Activated naive CD4-positive, alpha-beta T cell treated with Interleukin-2 at 50 U/mL for 16 hours (primary cell): ENCODE measurements at regions not wholly inside any gene's neighbourhood (a gene's known extent, or its start where the extent isn't known, plus 50 kb on each side); places are given as distances from the start of the nearest gene placed in this dataset.
"Not testable (repeated sequence)": the region's sequence is repeated elsewhere in the genome, so short reads cannot be mapped to it uniquely, and the experiment has no call there.

ENCODE experiments used
- DNase-seq: peaks from one replicate; pipeline ENCODE4 v3.0.0-alpha.2; 2020

DNA sequence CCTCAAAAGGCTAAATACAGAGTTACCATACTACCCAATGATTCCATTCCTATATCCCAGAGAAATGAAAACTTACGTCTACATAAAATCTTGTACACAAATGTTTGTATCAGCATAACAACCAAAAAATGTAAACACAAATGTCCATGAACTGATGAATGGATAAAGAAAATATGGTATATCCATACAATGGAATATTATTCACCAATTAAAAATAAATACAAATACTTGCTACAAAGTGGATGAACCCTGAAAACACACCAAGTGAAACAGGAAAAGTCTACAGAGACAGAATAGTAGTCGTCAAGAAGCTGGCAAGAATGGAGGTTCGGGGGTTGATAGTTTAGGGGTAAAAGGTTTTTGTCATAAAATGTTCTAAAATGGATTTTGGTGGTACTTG is 54.0 kb upstream of the ANKRD28 start:
- DNase-seq = no peak

DNA sequence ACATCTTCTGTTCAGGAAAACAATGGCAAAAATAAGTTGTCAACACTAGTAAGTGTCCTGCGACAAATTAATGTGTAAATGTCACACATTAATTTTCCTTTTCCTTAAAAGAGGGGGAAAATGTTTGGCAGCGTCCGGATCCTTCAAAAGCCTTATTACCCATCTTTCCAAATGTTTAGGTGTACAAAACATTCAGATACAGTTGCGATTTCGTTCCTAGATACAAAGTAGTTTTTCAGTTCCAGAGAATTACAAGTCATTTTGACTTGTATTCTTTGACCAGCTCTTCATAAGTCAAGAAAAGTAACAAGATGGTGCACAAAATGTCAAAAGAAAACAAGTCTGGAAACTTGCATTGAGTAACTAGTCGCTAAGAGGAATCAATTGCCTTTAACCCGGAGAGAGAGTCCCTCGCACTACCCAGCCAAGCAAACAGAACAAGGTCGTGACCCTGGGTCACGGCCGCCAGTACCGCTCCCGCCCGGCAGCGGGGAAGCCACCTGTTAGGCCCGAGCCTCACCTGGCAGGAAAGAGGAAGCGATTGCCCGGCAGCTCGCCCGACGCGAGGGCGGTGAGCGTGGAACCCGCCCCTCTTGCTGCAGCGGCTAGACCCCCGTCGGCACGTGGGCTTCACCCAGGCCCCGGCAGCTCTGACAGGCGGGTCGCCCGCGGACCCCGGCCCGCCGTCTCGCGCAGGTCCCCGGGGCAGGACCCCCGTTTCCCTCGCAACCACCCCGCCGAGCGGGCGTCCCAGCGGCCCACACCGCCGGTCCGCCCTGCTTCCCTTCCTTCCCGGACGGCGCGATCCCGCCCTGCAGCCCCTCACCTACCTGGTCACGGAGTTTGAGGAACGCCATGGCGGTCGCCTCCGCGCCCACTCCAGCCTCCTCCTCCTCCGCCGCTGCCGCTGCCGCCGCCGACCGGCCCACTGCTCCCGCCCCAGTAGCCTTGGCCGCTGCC is 61.0 kb upstream of the ANKRD28 start:
- DNase-seq = peak; percentile 63

DNA sequence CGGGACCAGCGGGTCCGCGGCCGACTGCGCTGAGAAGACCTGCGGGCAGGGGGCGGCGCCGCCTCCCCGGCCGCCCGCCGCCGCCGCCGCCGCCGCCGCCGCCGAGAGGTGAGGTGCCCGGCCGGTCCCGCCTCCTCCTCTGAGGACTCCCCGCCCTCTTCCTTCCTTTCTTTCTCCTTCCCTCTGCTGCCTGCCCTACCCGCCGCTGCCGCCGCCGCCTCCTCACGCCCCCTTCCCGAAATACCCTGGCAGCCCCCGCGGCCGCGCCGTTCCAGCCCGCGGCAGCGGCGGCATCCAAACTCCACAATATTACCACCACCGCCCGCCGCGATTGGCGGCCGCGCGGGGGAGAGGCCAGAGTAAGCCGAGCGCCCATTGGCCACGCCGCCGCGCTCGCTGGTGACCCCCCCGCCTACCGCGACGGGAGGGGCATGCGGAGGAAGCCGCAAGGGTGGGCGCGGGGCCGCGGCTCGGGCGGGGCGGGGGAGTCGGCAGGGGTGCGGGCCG is 61.8 kb upstream of the ANKRD28 start:
- DNase-seq = peak; percentile 80

DNA sequence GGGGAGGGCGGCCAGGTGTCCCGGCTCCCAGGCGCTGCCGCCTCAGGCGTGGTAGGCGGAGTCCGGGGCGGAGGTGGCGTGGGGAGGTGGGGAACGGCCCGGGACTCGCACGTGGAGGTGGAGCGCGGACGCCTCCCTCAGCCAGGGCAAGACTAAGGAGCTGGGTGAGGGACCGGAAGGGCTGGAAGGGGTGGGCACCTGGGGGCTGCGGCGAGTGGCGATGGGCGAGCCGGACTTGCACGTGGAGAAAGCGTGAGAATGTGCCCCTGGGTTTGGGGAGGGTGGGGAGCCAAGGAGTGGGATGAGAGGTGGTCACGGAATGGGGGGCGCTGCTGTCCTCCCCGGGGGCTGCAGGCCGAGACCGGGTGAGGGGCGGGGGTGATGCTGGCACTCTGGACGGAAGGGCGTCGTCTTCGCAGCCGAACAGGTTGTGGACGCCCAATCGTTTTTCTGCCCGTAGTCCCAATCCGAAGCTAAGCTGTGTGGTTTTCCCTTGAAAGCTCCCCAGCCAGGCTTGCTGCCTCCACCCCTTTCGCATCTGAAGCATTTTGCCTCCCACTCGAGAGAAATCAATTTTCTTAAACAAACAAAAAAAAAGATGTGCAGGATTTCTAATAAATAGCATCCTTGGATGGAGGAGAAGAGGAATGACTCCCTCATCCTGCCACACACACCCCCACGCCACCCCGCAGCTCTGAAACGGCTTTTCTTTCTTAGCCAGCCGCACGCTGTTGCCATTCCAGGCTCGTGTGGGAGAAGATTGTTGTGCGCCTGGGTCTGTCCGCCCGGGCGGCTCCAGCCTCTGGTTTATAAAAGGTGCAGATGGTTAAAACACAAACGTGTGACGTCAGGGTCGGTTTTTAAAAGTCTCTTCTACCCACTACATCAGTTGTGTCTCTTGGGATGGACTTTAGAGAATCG is 62.5 kb upstream of the ANKRD28 start:
- peak; percentile 12 for DNase-seq

DNA sequence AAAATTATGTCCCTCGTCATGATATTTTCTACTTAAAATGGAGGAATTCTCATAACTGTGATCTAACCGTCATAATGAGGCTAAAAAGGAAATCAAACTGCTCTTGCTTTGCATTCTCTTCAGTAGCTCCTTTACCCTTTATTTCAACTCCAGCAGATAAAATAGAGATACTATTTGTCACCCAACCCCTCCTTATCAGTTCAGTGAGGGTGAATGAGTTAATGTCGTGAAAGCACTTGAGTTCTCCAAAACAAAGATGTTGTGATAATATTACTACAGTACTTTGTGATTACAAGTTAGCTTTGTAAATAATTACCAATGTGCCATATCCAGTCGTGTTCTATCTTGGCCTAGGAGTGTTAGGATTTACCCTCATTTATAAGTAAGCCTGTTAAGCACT is 63.4 kb upstream of the ANKRD28 start:
- DNase-seq = no peak

DNA sequence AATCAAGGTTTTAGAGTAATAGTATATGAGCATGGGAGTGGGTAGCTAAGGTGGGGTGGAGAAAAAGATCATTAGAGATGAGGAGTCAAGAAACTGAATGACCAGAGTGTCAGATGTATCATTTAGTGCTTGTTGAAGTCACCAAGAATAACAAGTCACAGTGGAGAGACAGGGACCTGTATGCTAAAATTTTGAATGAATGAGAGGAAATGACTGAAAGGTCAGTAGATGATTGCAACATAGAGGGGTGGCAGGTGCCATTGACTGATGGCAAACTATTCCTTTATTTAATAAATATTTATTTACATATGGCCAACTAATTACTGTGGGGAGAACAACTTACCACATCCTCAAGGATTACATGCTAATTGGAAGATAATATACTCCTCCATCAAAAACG is 75.0 kb upstream of the ANKRD28 start:
- DNase-seq = no peak

DNA sequence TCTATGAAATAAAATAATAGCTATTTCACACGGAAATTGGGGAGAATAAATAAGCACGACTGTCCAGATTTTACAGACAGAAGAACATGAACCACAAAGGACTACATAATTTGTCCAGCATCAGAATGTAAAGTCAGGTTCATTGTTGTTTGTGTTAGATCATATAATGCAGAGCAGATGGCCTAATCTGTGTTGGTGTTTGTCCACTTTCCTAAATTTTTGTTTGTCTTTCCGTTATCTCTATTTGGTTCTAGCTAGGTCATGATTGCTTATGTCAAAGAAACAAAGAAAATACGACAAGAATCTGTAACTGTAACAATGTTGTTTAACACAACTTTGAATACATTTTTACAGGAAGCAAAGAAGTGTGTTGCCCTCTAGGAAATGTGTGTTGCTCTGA is 75.6 kb upstream of the ANKRD28 start:
- DNase-seq = no peak

DNA sequence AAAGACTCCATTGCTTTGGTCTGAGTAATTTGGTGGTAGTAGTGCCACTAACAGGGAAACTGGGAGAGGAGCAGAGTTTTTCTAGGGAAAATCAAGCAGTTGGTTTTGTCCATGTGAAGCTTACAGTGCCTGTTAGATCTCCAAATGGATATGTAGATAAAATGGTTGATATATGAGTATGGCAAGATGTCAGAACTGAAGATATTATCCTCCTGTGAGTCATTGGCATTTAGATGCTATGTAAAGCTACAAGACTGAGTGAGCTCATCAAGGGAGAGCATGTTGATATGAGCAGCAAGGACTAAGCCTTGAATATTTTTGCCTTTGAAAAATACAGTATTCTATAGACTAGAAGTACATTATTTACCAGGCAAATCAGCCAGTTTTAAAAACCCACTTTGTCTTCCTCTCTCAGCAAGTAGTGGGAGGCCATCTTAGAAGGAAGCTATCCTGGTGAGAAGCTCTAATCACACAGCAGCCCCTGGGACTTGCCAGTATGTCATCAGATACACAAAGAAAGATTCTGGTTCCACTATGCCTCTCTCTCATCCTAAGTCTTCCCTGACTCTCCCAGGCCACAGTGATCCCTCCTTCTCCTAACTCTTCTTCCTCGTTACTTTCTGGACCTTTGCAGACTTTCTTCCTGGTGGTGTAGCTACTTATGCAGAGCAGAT is 77.4 kb upstream of the ANKRD28 start:
- no peak for DNase-seq

DNA sequence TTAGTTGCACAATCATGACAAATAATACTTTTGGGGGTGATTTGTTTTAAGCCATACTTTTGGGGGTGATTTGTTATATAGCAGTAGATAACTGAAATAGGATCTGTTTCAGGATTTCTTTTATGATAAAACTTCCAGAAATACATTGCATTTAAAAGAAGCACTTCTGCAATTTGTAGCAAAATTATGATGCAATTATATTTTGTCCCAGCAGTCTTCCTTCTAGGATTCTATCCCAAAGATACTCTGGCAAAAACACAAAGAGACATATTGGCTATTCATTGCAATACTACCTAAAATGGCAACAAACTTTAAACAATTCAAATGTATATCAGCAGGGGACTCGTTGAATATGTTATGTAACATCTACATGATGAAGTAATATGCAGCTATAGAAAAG is 78.9 kb upstream of the ANKRD28 start:
- no peak for DNase-seq

DNA sequence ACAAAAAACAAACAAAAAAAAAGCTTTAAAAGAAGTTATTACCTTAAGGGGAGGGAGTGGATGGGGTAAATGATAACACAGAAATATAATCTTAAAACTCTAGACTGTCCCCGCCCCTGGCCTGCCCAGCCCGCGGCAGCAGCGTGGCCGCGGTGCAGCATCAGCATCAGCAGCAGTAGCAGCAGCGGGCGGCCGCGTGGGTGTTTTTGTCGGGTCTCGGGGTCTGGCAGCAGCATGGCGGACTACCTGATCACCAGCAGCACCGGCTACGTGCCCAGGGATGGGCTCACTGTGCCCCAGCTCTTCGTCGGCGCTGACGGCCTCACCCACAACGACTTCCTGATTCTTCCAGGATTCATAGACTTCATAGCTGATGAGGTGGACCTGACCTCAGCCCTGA is 80.0 kb upstream of the ANKRD28 start:
- no peak for DNase-seq

DNA sequence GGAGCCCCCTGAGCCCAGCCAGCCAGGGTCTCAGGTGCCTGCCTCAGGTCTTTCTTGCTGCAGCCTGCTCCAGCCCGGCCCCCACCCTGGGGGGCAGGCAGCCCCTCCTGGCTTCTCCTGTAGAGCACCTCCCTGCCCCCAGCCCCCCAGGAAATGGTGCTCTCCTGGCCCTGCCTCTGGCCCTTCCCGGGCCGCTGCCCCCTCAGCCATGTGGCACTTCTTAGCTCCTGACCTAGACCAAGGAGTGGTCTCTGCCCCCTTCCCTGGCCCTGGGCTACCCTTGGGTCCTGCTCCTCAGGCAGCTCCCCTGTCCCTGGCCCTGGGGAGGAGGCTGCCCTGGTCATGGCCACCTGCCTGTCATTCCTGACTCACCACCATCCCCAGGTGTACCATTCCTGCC is 82.0 kb upstream of the ANKRD28 start:
- DNase-seq = not testable (repeated sequence)

DNA sequence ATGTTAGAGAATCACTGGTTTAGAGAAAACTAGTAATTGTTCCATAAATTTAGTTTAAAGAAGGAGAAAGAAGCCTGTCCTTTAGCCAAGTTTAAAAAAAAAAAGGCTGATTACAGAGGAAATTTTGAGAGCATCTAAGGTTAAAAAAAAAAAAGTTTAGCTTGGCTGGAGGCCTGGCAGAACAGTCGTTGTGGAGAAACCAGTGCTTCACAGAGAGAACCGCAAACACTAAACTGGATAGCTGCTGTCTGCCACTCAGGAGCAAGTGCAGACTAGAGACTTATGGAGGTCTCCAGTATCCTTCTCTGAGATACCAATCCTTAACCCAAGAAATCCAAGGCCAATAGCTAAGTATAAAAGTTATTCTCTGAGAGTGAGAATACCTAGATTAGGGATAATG is 84.8 kb upstream of the ANKRD28 start:
- no peak for DNase-seq

DNA sequence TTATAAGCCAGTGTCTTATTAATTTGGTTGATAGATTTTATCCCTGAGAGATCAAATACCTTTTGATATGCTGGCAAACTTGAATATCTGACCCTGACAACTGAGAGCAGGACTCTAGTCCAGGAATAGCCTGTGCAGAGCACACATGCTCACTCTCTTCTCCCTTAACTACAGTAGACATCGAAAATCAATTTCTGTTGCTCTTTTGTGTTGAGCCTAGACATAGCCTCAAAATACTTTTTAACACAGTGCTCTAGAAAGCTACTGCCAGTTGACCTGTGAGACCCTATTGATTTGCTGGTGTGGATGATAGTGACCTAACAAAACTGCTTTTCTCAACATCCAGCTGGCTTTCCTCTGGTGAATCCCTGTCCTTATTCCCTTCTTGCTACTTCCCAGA is 86.4 kb upstream of the ANKRD28 start:
- DNase-seq = no peak

DNA sequence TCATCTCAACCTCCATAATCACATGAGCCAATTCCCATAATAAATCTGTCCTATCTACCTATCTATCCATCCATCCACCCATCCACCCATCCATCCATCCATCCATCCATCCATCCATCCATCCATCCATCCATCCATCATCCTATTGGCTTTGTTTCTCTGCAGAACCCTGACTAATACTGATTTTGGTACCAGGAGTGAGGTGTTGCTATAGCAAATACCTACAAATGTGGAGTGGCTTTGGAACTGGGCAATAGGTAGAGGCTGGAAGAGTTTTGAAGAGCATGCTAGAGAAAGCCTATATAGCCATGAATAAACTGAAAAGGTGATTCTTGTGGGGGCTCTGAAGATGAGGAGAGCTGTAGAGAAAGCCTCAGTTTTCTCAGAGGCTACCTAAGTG is 88.7 kb upstream of the ANKRD28 start:
- DNase-seq = no peak

DNA sequence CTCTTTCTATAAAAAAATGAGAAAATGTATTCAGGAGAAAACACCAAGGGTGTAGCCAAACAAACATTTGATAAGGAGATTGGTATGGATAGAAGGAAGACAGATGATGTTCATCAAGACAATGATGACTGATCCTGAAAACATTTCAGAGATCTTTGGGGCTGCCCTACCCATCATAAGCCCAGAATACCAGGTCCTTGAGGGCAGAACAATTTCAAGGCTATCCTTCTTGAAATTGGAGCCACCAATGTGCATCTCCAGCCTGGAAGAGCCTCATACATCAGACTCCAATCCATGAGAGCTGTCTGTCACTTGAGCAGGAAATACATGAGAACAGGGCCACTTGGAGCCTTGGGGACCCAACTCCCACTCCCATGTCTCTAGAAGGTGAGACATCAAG is 89.5 kb upstream of the ANKRD28 start:
- no peak for DNase-seq

DNA sequence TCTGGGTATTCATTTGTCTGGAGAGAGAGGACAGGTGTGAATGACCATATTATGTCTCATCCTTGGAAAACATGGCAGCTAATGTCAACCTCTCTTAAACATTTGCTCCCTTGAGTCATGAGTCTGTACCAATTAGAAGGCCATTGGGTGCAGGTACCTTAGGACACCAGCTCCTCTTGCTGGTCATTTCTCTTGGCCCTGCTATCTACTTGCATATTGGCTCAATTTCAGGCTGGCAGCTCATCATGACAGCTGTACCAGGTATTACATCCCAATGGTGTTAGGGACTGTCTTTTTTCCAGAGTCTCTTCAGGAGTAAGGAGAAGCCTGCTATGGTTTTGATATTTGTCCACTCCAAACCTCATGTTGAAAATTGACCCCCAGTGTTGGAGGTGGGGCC is 92.2 kb upstream of the ANKRD28 start:
- no peak for DNase-seq

DNA sequence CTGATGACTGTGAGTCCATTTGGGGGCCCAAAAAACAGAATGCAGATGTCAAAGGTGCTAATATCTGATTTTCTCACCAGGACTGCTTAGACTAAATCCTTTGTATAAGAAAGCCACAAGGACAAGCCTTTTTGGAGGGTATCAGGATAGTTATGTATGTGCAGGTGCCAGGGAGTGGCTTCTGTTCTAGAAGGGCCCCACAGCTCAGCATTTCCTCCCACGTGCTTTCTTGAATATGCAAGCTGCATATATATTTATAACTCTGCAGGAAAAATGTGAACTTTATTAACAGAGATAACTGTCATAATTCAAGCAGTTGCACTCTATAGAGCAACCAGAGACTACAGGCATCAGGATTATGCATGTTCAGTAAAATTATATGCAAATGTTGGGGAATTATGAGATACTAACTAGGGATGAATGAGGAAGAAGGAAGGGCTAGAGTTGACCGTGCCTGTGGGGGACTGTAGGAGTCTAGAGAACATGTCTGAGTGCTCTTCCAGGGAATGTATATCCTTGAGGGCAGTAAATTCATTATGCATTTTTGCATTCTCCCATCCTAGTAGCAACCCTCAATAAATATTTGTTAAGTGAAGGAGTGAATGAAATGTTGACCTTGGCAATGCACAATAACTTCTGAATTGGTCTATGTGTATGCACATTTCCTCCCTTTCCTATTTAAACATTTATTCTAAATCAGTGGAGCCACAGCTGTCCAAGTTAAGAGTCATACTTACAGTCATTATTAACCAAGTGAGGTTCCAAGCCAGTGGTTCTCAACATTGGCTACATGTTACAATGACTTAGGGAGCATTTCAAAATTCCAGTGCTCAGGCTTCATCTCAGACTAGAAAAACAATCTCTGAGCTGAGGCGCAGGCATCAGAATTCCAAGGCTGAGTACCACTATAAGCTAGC is 94.8 kb upstream of the ANKRD28 start:
- no peak for DNase-seq

DNA sequence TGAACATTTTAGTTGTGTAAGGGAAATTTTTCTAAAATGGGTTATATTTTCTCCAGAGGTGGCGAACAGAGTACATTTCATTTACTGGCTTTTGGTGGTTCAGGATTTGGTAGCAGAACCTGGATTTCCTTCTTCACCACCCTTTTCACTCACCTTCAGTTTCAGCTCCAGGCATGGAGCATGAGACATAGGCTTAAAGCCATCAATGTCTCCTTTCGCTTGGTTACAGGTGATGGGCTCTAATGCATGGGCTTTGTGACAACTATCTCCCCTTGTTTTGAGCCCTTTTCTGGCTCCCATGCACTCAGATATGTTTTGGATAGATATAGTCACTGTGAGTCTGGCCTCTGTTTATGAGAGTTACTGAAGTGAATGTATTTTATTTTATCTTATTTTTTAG is 96.6 kb upstream of the ANKRD28 start:
- no peak for DNase-seq

DNA sequence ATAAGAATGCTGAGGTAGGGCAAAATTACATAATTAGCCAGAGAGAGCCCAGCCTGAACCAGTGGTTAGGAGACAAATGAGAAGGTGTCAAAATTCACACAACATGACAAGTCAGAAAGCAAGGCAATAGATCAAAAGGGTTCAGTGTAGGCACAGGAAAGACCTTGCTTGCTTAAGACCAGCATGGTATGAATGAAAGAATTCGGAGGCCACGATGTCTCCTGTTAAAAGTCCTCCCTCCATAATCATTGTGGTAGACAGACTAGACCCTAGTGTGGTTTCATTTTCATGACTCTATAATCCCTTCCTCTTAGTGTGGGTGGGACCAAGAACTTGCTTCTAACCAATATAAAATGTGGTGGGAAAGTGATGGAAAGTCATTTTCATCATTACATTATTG is 98.7 kb upstream of the ANKRD28 start:
- DNase-seq = no peak

DNA sequence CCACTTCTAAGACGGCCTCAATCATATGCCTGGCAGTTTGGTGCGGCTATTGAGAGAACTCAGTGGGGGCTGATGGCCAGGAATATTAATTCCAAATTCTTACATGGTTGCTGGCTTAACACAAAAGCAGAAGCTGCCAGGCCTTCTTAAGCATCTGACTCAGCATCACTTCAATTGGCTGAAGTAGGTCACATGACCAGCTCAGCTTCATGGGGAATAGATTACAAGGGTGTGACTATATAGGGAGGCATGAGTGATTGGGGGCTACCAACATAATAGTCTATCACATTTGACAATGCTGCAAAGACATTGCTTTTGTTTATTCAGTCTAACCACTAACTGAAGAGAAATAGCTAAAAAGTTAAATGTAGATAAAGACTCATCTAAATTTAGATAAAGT is 101.6 kb upstream of the ANKRD28 start:
- DNase-seq = no peak

DNA sequence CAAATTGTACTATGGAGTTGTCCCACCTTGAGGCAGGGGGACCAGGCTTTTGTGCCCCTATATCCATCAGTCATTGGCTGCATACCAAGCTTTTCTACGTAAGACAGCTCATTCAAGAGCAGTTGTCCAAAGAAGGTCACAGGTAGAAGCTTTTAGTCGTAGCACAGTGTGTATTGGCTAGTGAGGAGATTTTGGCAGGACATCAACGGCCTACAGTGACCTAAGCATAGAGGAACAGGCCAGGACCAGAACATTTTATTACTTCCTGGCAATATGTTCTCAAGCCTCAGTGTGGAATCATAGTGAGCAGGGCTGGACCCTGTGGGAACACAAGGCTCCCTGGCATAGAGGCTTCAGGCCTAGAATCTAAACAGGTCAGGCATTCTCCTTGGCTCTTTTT is 105.4 kb upstream of the ANKRD28 start:
- DNase-seq = no peak
